Esophagus squamous epithelium (tissue), 5 donors: ENCODE measurements at regions not wholly inside any gene's neighbourhood (a gene's known extent, or its start where the extent isn't known, plus 50 kb on each side); places are given as distances from the start of the nearest gene placed in this dataset.
"Not testable (repeated sequence)": the region's sequence is repeated elsewhere in the genome, so short reads cannot be mapped to it uniquely, and the experiment has no call there.

Experiments used
- DNase-seq: peaks from one replicate; lab custom pipeline; 2025; lab: John Stamatoyannopoulos, UW
- H3K27ac ChIP-seq, 4 donors: fragments of 200-600 bp; sonication (generic); one replicate each; pipeline ENCODE4 v1.5.1; 2016 to 2019; ENCODE audit warnings: mild to moderate bottlenecking in 1 of 4
- H3K27me3 ChIP-seq, 4 donors: fragments of 200-600 bp; sonication (generic); 1 replicate in 3 of 4; 2 replicates in 1 of 4; pipeline versions ENCODE4 v1.5.1 to v1.6.0; 2017 to 2021; ENCODE audit warnings: antibody characterized with exemption in 1 of 4
- H3K36me3 ChIP-seq, 3 donors: fragments of 200-600 bp; sonication (generic); one replicate each; pipeline ENCODE4 v1.5.1; 2016 to 2019
- H3K4me1 ChIP-seq, 3 donors: fragments of 200-600 bp; sonication (generic); one replicate each; pipeline ENCODE4 v1.5.1; 2017 to 2019
- H3K4me3 ChIP-seq, 4 donors: fragments of 200-600 bp; sonication (generic); 1 replicate in 3 of 4; 2 replicates in 1 of 4; pipeline ENCODE4 v1.5.1; 2016 to 2019; ENCODE audit warnings: mild to moderate bottlenecking in 2 of 4, moderate library complexity in 1 of 4
- H3K9me3 ChIP-seq, 3 donors: fragments of 200-600 bp; sonication (generic); one replicate each; pipeline ENCODE4 v1.5.1; 2016 to 2019
- CTCF ChIP-seq, 6 experiments: fragments of 450-650 bp in 4 of 6; fragments of 200-600 bp in 2 of 6; sonication (generic) in 2 of 6; IDR thresholded peaks; one replicate each; pipeline ENCODE4 v1.5.1; 2016 to 2019; ENCODE audit warnings: antibody characterized with exemption in 6 of 6, mild to moderate bottlenecking in 4 of 6, moderate library complexity in 4 of 6
- POLR2A ChIP-seq, 4 donors: fragments of 450-650 bp; IDR thresholded peaks; one replicate each; pipeline ENCODE4 v1.6.1; 2017; ENCODE audit warnings: antibody characterized with exemption in 4 of 4, mild to moderate bottlenecking in 4 of 4, moderate library complexity in 3 of 4
- WGBS, 2 donors: methylation state at CpG; one replicate each; pipeline ENCODE4 v1.1.5; 2018; 5-methylcytosine and 5-hydroxymethylcytosine counted together
- intact Hi-C: fragments of 100-400 bp; cut with DNase I; formaldehyde crosslinking; loops from one replicate; pipeline ENCODE4 v1.15.0; 2022
- donor health status: DM: yes; HTN: yes; CAD: no.

GRCh38 chr14:27727251-27727770 is 1039.3 kb upstream of the FOXG1 start:
- no peak for TF ChIP-seq CTCF (IDR thresholded peaks at IDR 0.05)
- no peak for TF ChIP-seq POLR2A (IDR thresholded peaks at IDR 0.05)
- WGBS, 2 donors, result 44 to 48% methylated on average over 2 of the region's 2 CpGs
- Histone ChIP-seq H3K4me1 (no peaks in the 10 kb centered on the region), H3K36me3 (no peaks in the 10 kb centered on the region), H3K27me3 (no peaks in the 10 kb centered on the region), H3K4me3 (no peak overlapping the region), H3K27ac (no peak overlapping the region), H3K9me3 (no peaks in the 10 kb centered on the region)
- intact Hi-C loops, result no loop called here
- no peak for DNase-seq

DNA sequence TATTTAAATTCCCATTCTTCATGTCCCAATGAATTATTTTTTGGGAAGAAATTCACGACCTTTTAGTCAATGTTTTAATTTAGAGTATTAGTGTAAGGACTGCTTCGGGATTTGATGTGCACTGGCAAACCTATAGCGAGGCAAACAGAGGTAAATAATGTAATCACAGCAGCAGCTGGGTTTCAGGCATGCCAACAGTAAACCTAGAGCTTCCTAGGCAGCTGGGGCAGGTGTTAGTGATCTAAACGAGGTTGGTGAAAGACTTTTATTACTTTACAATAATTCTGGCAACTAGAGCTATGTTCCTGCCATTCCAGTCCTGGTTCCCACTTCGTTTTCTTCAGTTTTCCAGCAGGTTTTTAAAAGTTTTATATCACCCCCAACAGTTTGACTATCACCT is 1036.4 kb upstream of the FOXG1 start:
- no peaks in the 10 kb centered on the region for H3K4me1 ChIP-seq
- 24 to 29% methylated on average over 5 of the region's 5 CpGs for WGBS, 2 donors
- H3K4me3 ChIP-seq, result no peak overlapping the region

DNA sequence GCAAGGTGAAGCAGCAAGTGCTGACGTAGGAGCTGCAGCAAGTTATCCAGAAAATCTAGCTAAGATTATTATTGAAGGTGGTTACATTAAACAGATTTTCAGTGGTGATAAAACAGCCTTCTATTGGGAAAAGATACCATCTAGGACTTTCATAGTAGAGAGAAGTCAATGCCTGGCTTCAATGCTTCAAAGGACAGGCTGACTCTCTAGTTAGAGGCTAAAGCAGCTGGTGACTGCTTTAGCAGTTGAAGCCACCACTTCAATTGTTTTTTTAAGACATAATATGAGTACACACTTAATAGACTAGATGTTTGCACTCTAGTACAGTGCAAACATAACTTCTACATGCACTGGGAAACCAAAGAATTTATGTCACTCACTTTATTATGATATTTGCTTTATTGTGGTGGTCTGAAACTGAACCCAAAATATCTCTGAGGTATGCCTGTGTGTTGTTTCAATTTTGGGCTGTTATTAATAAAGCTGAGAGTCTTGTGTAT is 1026.9 kb upstream of the FOXG1 start:
- no peaks in the 10 kb centered on the region for H3K9me3 ChIP-seq
- H3K4me1 ChIP-seq, result no peaks in the 10 kb centered on the region
- TF ChIP-seq POLR2A (IDR thresholded peaks at IDR 0.05), result no peak
- TF ChIP-seq CTCF (IDR thresholded peaks at IDR 0.05), result no peak
- H3K27ac ChIP-seq, result no peak overlapping the region
- DNase-seq, result no peak
- no peaks in the 10 kb centered on the region for H3K36me3 ChIP-seq
- H3K4me3 ChIP-seq, result no peak overlapping the region
- intact Hi-C loops, result no loop called here
- 73 to 90% methylated on average over 1 of the region's 1 CpG for WGBS, 2 donors
- no peaks in the 10 kb centered on the region for H3K27me3 ChIP-seq

More for the DNA sequence above, 1036.4 kb upstream of the FOXG1 start:
- Histone ChIP-seq H3K27ac (no peak overlapping the region), H3K9me3 (no peaks in the 10 kb centered on the region), H3K36me3 (no peaks in the 10 kb centered on the region), H3K27me3 (no peaks in the 10 kb centered on the region)
- DNase-seq, result no peak
- intact Hi-C loops, result no loop called here
- TF ChIP-seq CTCF (IDR thresholded peaks at IDR 0.05) (no peak), POLR2A (IDR thresholded peaks at IDR 0.05) (no peak)

DNA sequence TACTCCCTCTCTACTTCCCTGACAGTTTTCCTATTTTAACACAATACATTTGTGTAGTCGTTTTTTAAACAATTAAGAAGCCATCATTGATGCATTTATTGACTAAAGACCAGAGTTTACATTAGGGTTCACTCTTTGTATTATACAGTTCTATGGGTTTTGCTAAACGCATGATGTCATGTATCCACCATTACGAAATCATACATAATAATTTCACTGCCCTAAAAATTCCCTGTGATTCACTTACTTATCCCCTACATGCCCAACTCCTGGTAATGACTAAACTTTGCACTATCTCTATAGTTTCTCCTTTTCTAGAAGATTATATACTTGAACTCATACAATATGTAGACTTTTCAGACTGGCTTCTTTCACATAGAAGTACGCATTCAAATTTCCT is 1016.5 kb upstream of the FOXG1 start:
- H3K27me3 ChIP-seq, result no peaks in the 10 kb centered on the region
- H3K36me3 ChIP-seq, result no peaks in the 10 kb centered on the region
- DNase-seq, result no peak
- WGBS, 2 donors, result 63% methylated on average over 4 of the region's 4 CpGs
- H3K4me1 ChIP-seq, result no peaks in the 10 kb centered on the region
- intact Hi-C loops, result no loop called here
- H3K4me3 ChIP-seq, result no peak overlapping the region
- no peak overlapping the region for H3K27ac ChIP-seq
- no peaks in the 10 kb centered on the region for H3K9me3 ChIP-seq
- TF ChIP-seq POLR2A (IDR thresholded peaks at IDR 0.05) (no peak), CTCF (IDR thresholded peaks at IDR 0.05) (no peak)

DNA sequence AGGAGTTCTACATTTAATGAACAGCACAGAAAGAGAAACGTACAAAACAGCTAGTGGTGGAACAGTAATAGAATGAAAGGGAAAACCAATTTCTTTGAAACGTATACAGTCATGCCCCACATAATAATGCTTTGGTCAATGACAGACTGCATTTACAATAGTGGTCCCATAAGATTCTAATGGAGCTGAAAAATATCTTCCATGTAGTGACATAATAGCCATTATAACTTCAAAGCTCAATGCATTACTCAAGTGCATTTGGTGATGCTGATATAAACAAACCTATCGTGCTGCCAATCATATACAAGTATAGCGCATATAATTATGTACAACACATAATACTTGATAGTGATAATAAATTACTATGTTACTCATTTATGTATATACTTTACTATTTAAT is 1008.9 kb upstream of the FOXG1 start:
- H3K36me3 ChIP-seq, H3K4me1 ChIP-seq, H3K27ac ChIP-seq, H3K4me3 ChIP-seq, H3K9me3 ChIP-seq, H3K27me3 ChIP-seq, DNase-seq, intact Hi-C loops: not testable (repeated sequence)
- WGBS, 2 donors, result 76 to 80% methylated on average over 4 of the region's 4 CpGs

DNA sequence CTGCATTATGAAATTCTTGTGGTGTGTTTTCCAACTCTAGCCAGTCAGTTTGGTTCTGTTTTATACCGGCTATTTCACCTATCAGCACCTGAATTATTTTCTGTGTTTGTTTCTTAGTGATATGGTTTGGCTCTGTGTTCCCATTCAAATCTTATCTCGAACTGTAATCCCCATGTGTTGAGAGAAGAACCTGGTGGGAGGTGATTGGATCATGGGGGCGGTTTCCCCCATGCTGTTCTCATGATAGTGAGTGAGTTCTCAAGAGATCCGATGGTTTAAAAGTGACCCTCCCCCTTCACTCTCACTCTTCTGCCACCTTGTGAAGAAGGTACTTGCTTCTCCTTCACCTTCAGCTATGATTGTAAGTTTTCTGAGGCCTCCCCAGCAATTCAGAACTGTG is 1006.2 kb upstream of the FOXG1 start:
- H3K9me3 ChIP-seq, H3K27me3 ChIP-seq, H3K36me3 ChIP-seq, H3K4me1 ChIP-seq, H3K4me3 ChIP-seq, H3K27ac ChIP-seq, DNase-seq, intact Hi-C loops: not testable (repeated sequence)
- whole genome bisulfite sequencing, 2 donors, result 40 to 54% methylated on average over 4 of the region's 4 CpGs

DNA sequence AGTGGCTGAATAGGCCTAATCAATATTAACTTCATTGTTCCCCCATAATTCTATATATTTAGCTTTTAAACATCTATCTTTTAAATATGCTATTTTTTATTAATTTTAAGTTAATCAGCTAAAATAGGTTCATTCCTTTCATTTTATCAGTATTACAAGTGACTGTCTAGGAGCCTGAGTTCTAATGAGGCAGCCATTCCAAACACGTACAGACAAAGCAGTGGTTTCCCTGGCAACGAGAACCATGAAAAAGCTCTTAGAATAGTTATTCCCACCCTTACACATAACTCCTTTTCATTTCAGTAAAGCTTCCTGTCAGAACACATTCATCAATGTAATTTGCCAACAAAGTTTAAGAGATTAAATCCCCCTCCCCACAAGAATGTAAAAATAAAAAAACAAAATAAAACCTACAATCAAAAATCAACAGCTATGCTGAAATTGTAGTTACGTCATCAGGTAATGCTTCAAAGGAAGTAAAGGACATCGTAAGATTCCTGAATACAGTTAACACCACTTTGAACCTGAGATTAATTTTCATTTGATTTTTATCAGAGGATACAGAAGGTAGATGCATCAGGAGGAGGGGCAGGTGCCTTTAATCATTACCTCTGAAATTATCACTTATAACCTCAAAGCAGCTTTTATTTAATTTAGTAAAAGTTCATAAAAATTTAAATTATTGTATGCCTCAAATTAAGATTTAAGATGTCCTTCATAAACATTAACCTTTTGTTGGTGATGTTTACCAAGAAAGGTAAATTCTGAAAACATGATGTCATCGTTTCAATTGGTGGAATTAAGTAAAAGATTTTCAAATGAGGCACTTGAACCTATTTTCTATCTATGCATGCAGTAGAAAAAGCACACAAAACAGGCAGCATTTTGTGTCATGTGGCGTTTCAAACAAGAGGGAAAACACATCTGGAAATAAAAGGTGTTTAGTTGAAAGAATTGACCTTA is 967.2 kb upstream of the FOXG1 start:
- H3K27me3 ChIP-seq, H3K4me1 ChIP-seq, H3K36me3 ChIP-seq, H3K27ac ChIP-seq, intact Hi-C loops, DNase-seq, H3K9me3 ChIP-seq, H3K4me3 ChIP-seq: not testable (repeated sequence)
- WGBS, 2 donors, result 42 to 45% methylated on average over 6 of the region's 6 CpGs

DNA sequence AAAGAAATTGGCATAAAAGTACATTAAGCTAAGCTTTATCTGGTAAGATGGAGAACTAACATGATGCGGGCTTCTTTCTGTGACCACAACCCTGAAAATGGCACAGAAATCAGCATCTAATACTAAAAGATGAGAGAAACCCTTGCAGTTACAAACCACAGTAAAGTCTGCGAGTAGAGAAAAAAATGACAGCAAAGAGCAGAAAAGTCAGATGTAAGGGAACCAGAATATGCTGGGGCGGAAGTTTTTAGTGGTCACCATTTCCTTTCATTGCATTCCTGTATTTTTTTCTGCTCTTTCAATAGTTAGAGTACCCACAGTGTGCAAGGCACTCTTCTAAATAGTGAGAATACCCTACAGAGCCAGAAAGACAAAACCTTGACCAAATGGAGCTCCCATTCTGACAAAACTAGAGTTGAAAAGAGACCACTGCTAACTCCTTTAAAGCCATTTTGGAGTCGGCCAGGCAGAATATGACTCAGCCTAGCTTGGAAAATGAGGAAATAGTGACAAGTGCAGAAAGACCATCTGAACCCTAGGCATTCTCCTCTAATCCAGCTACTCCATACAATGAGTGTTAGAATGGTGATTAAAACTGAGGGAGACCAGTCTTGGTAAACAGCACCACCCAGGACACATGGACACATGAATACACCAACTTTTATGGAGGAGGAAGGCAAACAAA is 948.7 kb upstream of the FOXG1 start:
- H3K9me3 ChIP-seq, intact Hi-C loops, DNase-seq, H3K36me3 ChIP-seq, H3K27ac ChIP-seq, H3K27me3 ChIP-seq, H3K4me1 ChIP-seq, H3K4me3 ChIP-seq: not testable (repeated sequence)
- WGBS, 2 donors, result 66 to 74% methylated on average over 4 of the region's 4 CpGs
